ENCODE measurements at regions not wholly inside any gene's neighbourhood (a gene's known extent, or its start where the extent isn't known, plus 50 kb on each side); places are given as distances from the start of the nearest gene placed in this dataset.

- Histone ChIP-seq H3K56ac (ENCODE audit: low read length) (no peak overlapping the region), H3K79me1 (ENCODE audit: low read length) (no peaks in the 10 kb centered on the region), H2AK5ac (ENCODE audit: low read length) (no peak overlapping the region), H4K5ac (ENCODE audit: low read length) (no peak overlapping the region), H2BK15ac (replicated peaks; ENCODE audit: low read depth) (no peak overlapping the region), H2BK5ac (ENCODE audit: low read length) (no peak overlapping the region), H3K4me2 (ENCODE audit: low read length) (no peak overlapping the region), H3K79me2 (ENCODE audit: control insufficient read depth, insufficient read depth, low read length) (no peaks in the 10 kb centered on the region), H3K27me3 (ENCODE audit: insufficient read depth, low read length, poor library complexity) (no peaks in the 10 kb centered on the region), H3K9ac (ENCODE audit: low read length) (no peak overlapping the region), H3K4ac (ENCODE audit: low read depth, low read length) (no peak overlapping the region), H2BK120ac (ENCODE audit: low read depth, low read length) (no peak overlapping the region), H3K23ac (ENCODE audit: low read length) (no peak overlapping the region), H3K36me3 (ENCODE audit: control insufficient read depth, insufficient read depth, low read length) (no peaks in the 10 kb centered on the region), H3K4me1 (ENCODE audit: control insufficient read depth, low read depth, low read length) (no peaks in the 10 kb centered on the region), H3K27ac (ENCODE audit: low read depth, low read length) (no peak overlapping the region), H3K18ac (ENCODE audit: low read length) (no peak overlapping the region), H4K8ac (ENCODE audit: low read depth, low read length) (no peak overlapping the region), H3K4me3 (ENCODE audit: low read length) (no peak overlapping the region)
- no CpG with 5 or more reads among the region's 1 CpG for WGBS (ENCODE audit: extremely low coverage, insufficient coverage, low lambda C conversion rate)
- DNase-seq, result no peak
Measured at GRCh38 chr13:97549201-97549600, 115.2 kb downstream of the RAP2A start.

- H4K5ac ChIP-seq (ENCODE audit: low read length), result no peak overlapping the region
- H3K4ac ChIP-seq (ENCODE audit: low read depth, low read length), result no peak overlapping the region
- no peak overlapping the region for H2BK15ac ChIP-seq (replicated peaks; ENCODE audit: low read depth)
- WGBS (ENCODE audit: extremely low coverage, insufficient coverage, low lambda C conversion rate), result no CpG with 5 or more reads among the region's 2 CpGs
- H3K4me2 ChIP-seq (ENCODE audit: low read length), result no peak overlapping the region
- no peak overlapping the region for H3K9ac ChIP-seq (ENCODE audit: low read length)
- no peak overlapping the region for H3K4me3 ChIP-seq (ENCODE audit: low read length)
- no peaks in the 10 kb centered on the region for H3K79me1 ChIP-seq (ENCODE audit: low read length)
- no peak overlapping the region for H4K8ac ChIP-seq (ENCODE audit: low read depth, low read length)
- H3K27ac ChIP-seq (ENCODE audit: low read depth, low read length), result no peak overlapping the region
- H3K18ac ChIP-seq (ENCODE audit: low read length), result no peak overlapping the region
- no peak overlapping the region for H2BK120ac ChIP-seq (ENCODE audit: low read depth, low read length)
- no peak overlapping the region for H3K23ac ChIP-seq (ENCODE audit: low read length)
- no peak for DNase-seq
- H3K36me3 ChIP-seq (ENCODE audit: control insufficient read depth, insufficient read depth, low read length), result no peaks in the 10 kb centered on the region
- no peak overlapping the region for H2AK5ac ChIP-seq (ENCODE audit: low read length)
- H3K79me2 ChIP-seq (ENCODE audit: control insufficient read depth, insufficient read depth, low read length), result no peaks in the 10 kb centered on the region
- no peak overlapping the region for H2BK5ac ChIP-seq (ENCODE audit: low read length)
- H3K4me1 ChIP-seq (ENCODE audit: control insufficient read depth, low read depth, low read length), result no peaks in the 10 kb centered on the region
- H3K27me3 ChIP-seq (ENCODE audit: insufficient read depth, low read length, poor library complexity), result no peaks in the 10 kb centered on the region
- H3K56ac ChIP-seq (ENCODE audit: low read length), result no peak overlapping the region
Measured at GRCh38 chr13:97554496-97554895, 120.5 kb downstream of the RAP2A start.

- Histone ChIP-seq H3K9ac (ENCODE audit: low read length) (no peak overlapping the region), H3K56ac (ENCODE audit: low read length) (no peak overlapping the region), H3K79me2 (ENCODE audit: control insufficient read depth, insufficient read depth, low read length) (no peaks in the 10 kb centered on the region), H3K27me3 (ENCODE audit: insufficient read depth, low read length, poor library complexity) (no peaks in the 10 kb centered on the region), H2BK5ac (ENCODE audit: low read length) (no peak overlapping the region), H3K36me3 (ENCODE audit: control insufficient read depth, insufficient read depth, low read length) (no peaks in the 10 kb centered on the region), H3K27ac (ENCODE audit: low read depth, low read length) (no peak overlapping the region), H2BK120ac (ENCODE audit: low read depth, low read length) (no peak overlapping the region), H3K4me1 (ENCODE audit: control insufficient read depth, low read depth, low read length) (no peaks in the 10 kb centered on the region), H2AK5ac (ENCODE audit: low read length) (no peak overlapping the region), H3K4me3 (ENCODE audit: low read length) (no peak overlapping the region), H2BK15ac (replicated peaks; ENCODE audit: low read depth) (no peak overlapping the region), H3K23ac (ENCODE audit: low read length) (no peak overlapping the region), H3K18ac (ENCODE audit: low read length) (no peak overlapping the region), H3K4ac (ENCODE audit: low read depth, low read length) (no peak overlapping the region), H4K5ac (ENCODE audit: low read length) (no peak overlapping the region), H4K8ac (ENCODE audit: low read depth, low read length) (no peak overlapping the region), H3K4me2 (ENCODE audit: low read length) (no peak overlapping the region), H3K79me1 (ENCODE audit: low read length) (no peaks in the 10 kb centered on the region)
- 100% methylated on average over 1 of the region's 1 CpG for WGBS (ENCODE audit: extremely low coverage, insufficient coverage, low lambda C conversion rate)
- DNase-seq, result no peak
Measured at GRCh38 chr13:97555034-97555433, 121.1 kb downstream of the RAP2A start.

- Histone ChIP-seq H3K9ac (ENCODE audit: low read length) (no peak overlapping the region), H3K4me2 (ENCODE audit: low read length) (no peak overlapping the region), H3K56ac (ENCODE audit: low read length) (no peak overlapping the region), H2AK5ac (ENCODE audit: low read length) (no peak overlapping the region), H2BK5ac (ENCODE audit: low read length) (no peak overlapping the region), H3K79me2 (ENCODE audit: control insufficient read depth, insufficient read depth, low read length) (no peaks in the 10 kb centered on the region), H3K4me1 (ENCODE audit: control insufficient read depth, low read depth, low read length) (no peaks in the 10 kb centered on the region), H4K8ac (ENCODE audit: low read depth, low read length) (no peak overlapping the region), H2BK120ac (ENCODE audit: low read depth, low read length) (no peak overlapping the region), H3K4me3 (ENCODE audit: low read length) (no peak overlapping the region), H3K79me1 (ENCODE audit: low read length) (no peaks in the 10 kb centered on the region), H2BK15ac (replicated peaks; ENCODE audit: low read depth) (no peak overlapping the region), H3K36me3 (ENCODE audit: control insufficient read depth, insufficient read depth, low read length) (no peaks in the 10 kb centered on the region), H3K18ac (ENCODE audit: low read length) (no peak overlapping the region), H3K4ac (ENCODE audit: low read depth, low read length) (no peak overlapping the region), H3K27ac (ENCODE audit: low read depth, low read length) (no peak overlapping the region), H3K27me3 (ENCODE audit: insufficient read depth, low read length, poor library complexity) (no peaks in the 10 kb centered on the region), H4K5ac (ENCODE audit: low read length) (no peak overlapping the region), H3K23ac (ENCODE audit: low read length) (no peak overlapping the region)
- no CpG with 5 or more reads among the region's 2 CpGs for WGBS (ENCODE audit: extremely low coverage, insufficient coverage, low lambda C conversion rate)
- DNase-seq, result no peak
Measured at GRCh38 chr13:97559030-97559429, 125.1 kb downstream of the RAP2A start.

DNA sequence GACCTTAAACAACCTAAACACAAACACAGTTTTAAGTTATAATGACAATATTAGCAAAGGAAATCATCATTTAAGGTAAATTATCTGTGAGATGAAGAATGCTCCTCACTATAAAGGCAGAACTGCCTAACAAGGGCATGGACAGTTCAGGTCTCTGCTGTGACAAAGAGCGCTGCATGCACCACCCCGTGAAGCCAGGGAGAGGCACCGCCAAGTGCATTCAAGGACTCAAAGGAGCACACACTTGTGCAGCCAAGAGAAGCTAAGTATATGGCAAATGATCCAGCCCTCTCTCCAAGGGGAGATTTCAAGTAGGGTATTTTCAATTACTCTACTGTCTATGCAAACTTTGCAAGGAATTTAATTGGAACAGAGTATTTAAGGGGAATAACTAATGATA, 126.0 kb downstream of the RAP2A start:
- Histone ChIP-seq H3K9ac (ENCODE audit: low read length) (no peak overlapping the region), H3K4me3 (ENCODE audit: low read length) (no peak overlapping the region), H3K79me1 (ENCODE audit: low read length) (no peaks in the 10 kb centered on the region), H3K23ac (ENCODE audit: low read length) (no peak overlapping the region), H3K79me2 (ENCODE audit: control insufficient read depth, insufficient read depth, low read length) (no peaks in the 10 kb centered on the region), H3K4me1 (ENCODE audit: control insufficient read depth, low read depth, low read length) (no peaks in the 10 kb centered on the region), H4K8ac (ENCODE audit: low read depth, low read length) (no peak overlapping the region), H3K27me3 (ENCODE audit: insufficient read depth, low read length, poor library complexity) (no peaks in the 10 kb centered on the region), H3K4ac (ENCODE audit: low read depth, low read length) (no peak overlapping the region), H2BK15ac (replicated peaks; ENCODE audit: low read depth) (no peak overlapping the region), H3K56ac (ENCODE audit: low read length) (no peak overlapping the region), H3K36me3 (ENCODE audit: control insufficient read depth, insufficient read depth, low read length) (no peaks in the 10 kb centered on the region), H3K4me2 (ENCODE audit: low read length) (no peak overlapping the region), H3K18ac (ENCODE audit: low read length) (no peak overlapping the region), H2AK5ac (ENCODE audit: low read length) (no peak overlapping the region), H3K27ac (ENCODE audit: low read depth, low read length) (no peak overlapping the region), H2BK5ac (ENCODE audit: low read length) (no peak overlapping the region), H2BK120ac (ENCODE audit: low read depth, low read length) (no peak overlapping the region), H4K5ac (ENCODE audit: low read length) (no peak overlapping the region)
- WGBS (ENCODE audit: extremely low coverage, insufficient coverage, low lambda C conversion rate), result no CpG with 5 or more reads among the region's 3 CpGs
- DNase-seq, result no peak

DNA sequence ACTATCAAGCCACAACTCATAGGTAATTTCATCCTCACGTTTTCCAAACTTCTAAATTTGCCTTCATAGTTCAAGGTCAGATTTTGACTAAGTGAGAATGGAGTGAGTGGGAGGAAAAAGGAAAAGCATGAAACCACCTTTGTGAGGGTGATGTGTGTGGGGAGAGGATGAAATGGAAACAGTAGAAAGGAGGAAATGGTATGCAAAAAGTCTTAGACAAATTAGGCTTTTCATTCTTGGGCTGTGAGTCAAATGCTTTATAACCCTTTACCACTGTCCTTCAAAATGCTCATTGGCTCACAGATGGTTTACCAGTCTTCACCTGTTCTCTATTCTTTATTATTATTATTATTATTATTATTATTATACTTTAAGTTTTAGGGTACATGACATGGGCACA, 127.2 kb downstream of the RAP2A start:
- no peak overlapping the region for H3K4me2 ChIP-seq (ENCODE audit: low read length)
- no peak overlapping the region for H3K9ac ChIP-seq (ENCODE audit: low read length)
- DNase-seq, result no peak
- no peaks in the 10 kb centered on the region for H3K79me2 ChIP-seq (ENCODE audit: control insufficient read depth, insufficient read depth, low read length)
- no CpG with 5 or more reads among the region's 1 CpG for WGBS (ENCODE audit: extremely low coverage, insufficient coverage, low lambda C conversion rate)
- H2BK120ac ChIP-seq (ENCODE audit: low read depth, low read length), result no peak overlapping the region
- no peaks in the 10 kb centered on the region for H3K79me1 ChIP-seq (ENCODE audit: low read length)
- H4K5ac ChIP-seq (ENCODE audit: low read length), result no peak overlapping the region
- no peak overlapping the region for H4K8ac ChIP-seq (ENCODE audit: low read depth, low read length)
- no peak overlapping the region for H2BK15ac ChIP-seq (replicated peaks; ENCODE audit: low read depth)
- no peaks in the 10 kb centered on the region for H3K36me3 ChIP-seq (ENCODE audit: control insufficient read depth, insufficient read depth, low read length)
- H3K56ac ChIP-seq (ENCODE audit: low read length), result no peak overlapping the region
- H3K4me3 ChIP-seq (ENCODE audit: low read length), result no peak overlapping the region
- no peak overlapping the region for H2AK5ac ChIP-seq (ENCODE audit: low read length)
- no peaks in the 10 kb centered on the region for H3K4me1 ChIP-seq (ENCODE audit: control insufficient read depth, low read depth, low read length)
- no peak overlapping the region for H3K18ac ChIP-seq (ENCODE audit: low read length)
- H3K27ac ChIP-seq (ENCODE audit: low read depth, low read length), result no peak overlapping the region
- H3K23ac ChIP-seq (ENCODE audit: low read length), result no peak overlapping the region
- no peak overlapping the region for H2BK5ac ChIP-seq (ENCODE audit: low read length)
- no peak overlapping the region for H3K4ac ChIP-seq (ENCODE audit: low read depth, low read length)
- H3K27me3 ChIP-seq (ENCODE audit: insufficient read depth, low read length, poor library complexity), result no peaks in the 10 kb centered on the region

Data from mesendoderm (in vitro differentiated cells).